ENCODE measurements at regions not wholly inside any gene's neighbourhood (a gene's known extent, or its start where the extent isn't known, plus 50 kb on each side); places are given as distances from the start of the nearest gene placed in this dataset.

DNA sequence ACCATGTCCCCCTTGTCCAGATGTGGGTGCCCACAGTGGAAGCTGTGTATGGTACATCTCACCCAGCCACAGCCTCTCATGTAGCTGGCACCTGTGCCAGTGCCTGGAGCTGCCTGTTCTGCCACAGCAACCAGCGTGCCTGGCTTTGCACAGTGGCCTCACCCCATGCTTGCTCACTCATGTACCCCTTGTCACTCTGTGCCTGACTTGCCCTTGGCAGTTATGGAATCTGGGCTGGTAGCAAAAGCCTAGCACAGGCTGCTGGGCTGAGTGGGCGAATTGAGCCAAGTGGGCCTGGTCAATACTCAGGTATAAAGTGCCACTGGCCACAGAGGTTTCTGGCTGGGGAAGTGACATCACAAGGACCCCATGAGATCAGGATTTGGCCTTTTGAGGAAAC, 264.2 kb downstream of the INSC start:
- Mint-ChIP-seq H3K4me3 (no peak overlapping the region), H3K9me3 (peaks cover 23% of the 10 kb centered on the region), H3K27ac (no peak overlapping the region)

DNA sequence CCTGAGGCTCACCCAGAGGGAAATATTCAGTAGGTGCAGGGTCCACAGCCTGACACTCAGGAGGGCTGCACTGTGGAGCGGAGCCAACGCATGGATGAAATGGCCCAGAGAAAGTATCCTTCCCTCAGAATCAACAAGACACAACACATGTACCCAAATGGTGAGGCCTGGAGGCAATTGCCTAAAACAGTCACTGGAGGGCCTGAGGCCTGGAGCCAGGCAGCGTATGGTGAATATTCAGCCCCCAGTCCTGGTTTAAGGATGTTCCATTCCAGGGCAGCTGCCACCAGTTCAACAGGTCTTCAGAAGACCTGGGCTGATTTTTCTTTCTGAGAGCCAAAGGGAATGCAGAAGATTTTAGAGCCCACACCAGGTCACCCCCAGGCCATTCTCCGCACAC, 264.8 kb downstream of the INSC start:
- DNase-seq (ENCODE audit: low spot score in 2 of 2, unreplicated experiment in 2 of 2), result no peak
- H3K27ac Mint-ChIP-seq, result no peak overlapping the region
- H3K4me1 Mint-ChIP-seq, result no peaks in the 10 kb centered on the region
- H3K36me3 Mint-ChIP-seq, result no peaks in the 10 kb centered on the region
- TF ChIP-seq, protein P1, sequence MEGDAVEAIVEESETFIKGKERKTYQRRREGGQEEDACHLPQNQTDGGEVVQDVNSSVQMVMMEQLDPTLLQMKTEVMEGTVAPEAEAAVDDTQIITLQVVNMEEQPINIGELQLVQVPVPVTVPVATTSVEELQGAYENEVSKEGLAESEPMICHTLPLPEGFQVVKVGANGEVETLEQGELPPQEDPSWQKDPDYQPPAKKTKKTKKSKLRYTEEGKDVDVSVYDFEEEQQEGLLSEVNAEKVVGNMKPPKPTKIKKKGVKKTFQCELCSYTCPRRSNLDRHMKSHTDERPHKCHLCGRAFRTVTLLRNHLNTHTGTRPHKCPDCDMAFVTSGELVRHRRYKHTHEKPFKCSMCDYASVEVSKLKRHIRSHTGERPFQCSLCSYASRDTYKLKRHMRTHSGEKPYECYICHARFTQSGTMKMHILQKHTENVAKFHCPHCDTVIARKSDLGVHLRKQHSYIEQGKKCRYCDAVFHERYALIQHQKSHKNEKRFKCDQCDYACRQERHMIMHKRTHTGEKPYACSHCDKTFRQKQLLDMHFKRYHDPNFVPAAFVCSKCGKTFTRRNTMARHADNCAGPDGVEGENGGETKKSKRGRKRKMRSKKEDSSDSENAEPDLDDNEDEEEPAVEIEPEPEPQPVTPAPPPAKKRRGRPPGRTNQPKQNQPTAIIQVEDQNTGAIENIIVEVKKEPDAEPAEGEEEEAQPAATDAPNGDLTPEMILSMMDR (IDR thresholded peaks at IDR 0.05; ENCODE audit: unreplicated experiment), result no peak
- peaks cover 23% of the 10 kb centered on the region for H3K9me3 Mint-ChIP-seq
- H3K27me3 Mint-ChIP-seq (ENCODE audit: low read depth), result no peaks in the 10 kb centered on the region
- no peak overlapping the region for H3K4me3 Mint-ChIP-seq

More for the DNA sequence above, 264.2 kb downstream of the INSC start:
- TF ChIP-seq, protein P1 (IDR thresholded peaks at IDR 0.05; ENCODE audit: unreplicated experiment), result no peak
- no peaks in the 10 kb centered on the region for H3K36me3 Mint-ChIP-seq
- H3K27me3 Mint-ChIP-seq (ENCODE audit: low read depth), result no peaks in the 10 kb centered on the region
- H3K4me1 Mint-ChIP-seq, result no peaks in the 10 kb centered on the region
- DNase-seq (ENCODE audit: low spot score in 2 of 2, unreplicated experiment in 2 of 2), result no peak

DNA sequence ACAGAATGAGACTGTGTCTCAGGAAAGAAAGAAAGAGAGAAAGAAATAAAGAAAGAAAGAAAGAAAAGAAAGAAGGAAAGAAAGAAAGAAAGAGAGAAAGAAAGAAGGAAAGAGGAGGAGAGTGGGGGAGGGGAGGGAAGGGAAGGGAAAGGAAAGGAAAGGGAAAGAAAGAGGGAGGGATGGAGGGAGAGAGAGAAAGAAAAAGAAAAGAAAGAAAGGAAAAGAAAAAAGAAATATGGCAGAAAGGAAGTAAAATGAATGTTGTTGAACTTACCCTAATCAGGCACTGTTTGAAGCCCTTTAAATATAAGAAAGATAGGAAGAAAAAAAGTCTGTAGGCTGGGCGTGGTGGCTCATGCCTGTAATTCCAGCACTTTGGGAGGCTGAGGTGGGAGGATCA, 276.1 kb downstream of the INSC start:
- H3K9me3 Mint-ChIP-seq, result peaks cover 31% of the 10 kb centered on the region
- H3K36me3 Mint-ChIP-seq, result no peaks in the 10 kb centered on the region
- no peak overlapping the region for H3K4me3 Mint-ChIP-seq
- H3K27me3 Mint-ChIP-seq (ENCODE audit: low read depth), result no peaks in the 10 kb centered on the region
- TF ChIP-seq, protein P1 (IDR thresholded peaks at IDR 0.05; ENCODE audit: unreplicated experiment), result no peak
- no peaks in the 10 kb centered on the region for H3K4me1 Mint-ChIP-seq
- H3K27ac Mint-ChIP-seq, result no peak overlapping the region
- no peak for DNase-seq (ENCODE audit: low spot score in 2 of 2, unreplicated experiment in 2 of 2)

DNA sequence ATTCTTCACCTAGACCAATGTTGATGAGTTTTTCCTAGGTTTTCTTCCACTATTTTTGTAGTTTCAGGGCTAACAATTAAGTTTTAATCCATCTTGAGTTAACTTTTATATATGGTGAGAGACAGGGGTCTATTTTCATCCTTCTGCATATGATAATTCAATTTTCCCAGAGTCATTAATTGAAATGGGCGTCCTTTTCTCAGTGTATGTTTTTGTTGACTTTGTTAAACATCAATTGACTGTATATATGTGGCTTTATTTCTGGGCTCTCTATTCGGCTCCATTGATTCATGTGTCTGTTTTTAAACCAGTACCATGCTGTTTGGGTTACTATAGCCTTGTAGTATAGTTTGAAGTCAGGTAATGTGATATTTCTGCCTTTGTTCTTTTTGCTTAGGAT, 282.1 kb downstream of the INSC start:
- Mint-ChIP-seq H3K27ac (no peak overlapping the region), H3K4me3 (no peak overlapping the region), H3K27me3 (ENCODE audit: low read depth) (no peaks in the 10 kb centered on the region), H3K36me3 (peaks cover 2% of the 10 kb centered on the region), H3K9me3 (peaks cover 70% of the 10 kb centered on the region), H3K4me1 (no peaks in the 10 kb centered on the region)
- DNase-seq (ENCODE audit: low spot score in 2 of 2, unreplicated experiment in 2 of 2), result no peak
- TF ChIP-seq, protein P1 (IDR thresholded peaks at IDR 0.05; ENCODE audit: unreplicated experiment), result no peak

DNA sequence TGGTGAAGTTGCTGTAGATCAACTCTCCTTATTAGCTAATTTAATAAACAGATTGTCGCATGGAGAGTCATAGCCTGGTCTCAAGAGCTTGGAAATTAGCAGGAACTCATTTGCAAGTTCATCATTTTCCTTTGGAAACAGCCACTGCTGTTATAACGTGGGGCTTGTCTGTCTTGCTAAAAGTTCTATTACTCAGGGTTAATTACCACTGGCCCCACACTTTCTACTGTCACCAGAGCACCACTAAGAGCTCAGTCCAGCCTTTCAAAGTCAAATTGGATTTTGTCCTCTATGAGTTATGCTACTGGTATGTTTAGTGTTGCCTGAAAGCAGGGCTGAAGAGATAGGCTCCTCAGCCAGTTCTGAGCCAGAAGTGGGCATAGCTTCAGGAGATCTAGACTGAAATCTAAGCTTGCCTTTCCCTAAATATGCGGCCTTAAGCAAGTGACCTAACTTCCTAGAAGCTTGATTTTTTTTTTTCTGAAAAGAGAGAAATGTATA, 292.2 kb downstream of the INSC start:
- H3K27me3 Mint-ChIP-seq (ENCODE audit: low read depth), result peaks cover 12% of the 10 kb centered on the region

More for the DNA sequence above, 292.2 kb downstream of the INSC start:
- no peak overlapping the region for H3K4me3 Mint-ChIP-seq
- TF ChIP-seq, protein P1 (IDR thresholded peaks at IDR 0.05; ENCODE audit: unreplicated experiment), result no peak
- H3K27ac Mint-ChIP-seq, result no peak overlapping the region
- no peak for DNase-seq (ENCODE audit: low spot score in 2 of 2, unreplicated experiment in 2 of 2)
- H3K36me3 Mint-ChIP-seq, result no peaks in the 10 kb centered on the region
- H3K4me1 Mint-ChIP-seq, result no peaks in the 10 kb centered on the region
- no peaks in the 10 kb centered on the region for H3K9me3 Mint-ChIP-seq
